Cardiac muscle cell (in vitro differentiated cells and primary cell): ENCODE measurements at regions not wholly inside any gene's neighbourhood (a gene's known extent, or its start where the extent isn't known, plus 50 kb on each side); places are given as distances from the start of the nearest gene placed in this dataset.
"Not testable (repeated sequence)": the region's sequence is repeated elsewhere in the genome, so short reads cannot be mapped to it uniquely, and the experiment has no call there.

ENCODE experiments used
- DNase-seq, 2 donors: peaks; one replicate each; pipeline versions ENCODE4 v3.0.0 to v3.0.0-alpha.2; 2010 to 2017; ENCODE audit warnings: low read depth in 1 of 2, low spot score in 1 of 2
- H3K27ac ChIP-seq: fragments of 200-600 bp; sonication (generic); 2 replicates; pipeline ENCODE4 v1.5.1; 2016
- H3K27me3 ChIP-seq: fragments of 200-600 bp; sonication (generic); 2 replicates; pipeline ENCODE4 v1.6.0; 2016; ENCODE audit warnings: control low read depth
- H3K36me3 ChIP-seq: fragments of 200-600 bp; sonication (generic); 2 replicates; pipeline ENCODE4 v1.5.1; 2016; ENCODE audit warnings: control low read depth
- H3K4me1 ChIP-seq: fragments of 200-600 bp; sonication (generic); 2 replicates; pipeline ENCODE4 v1.8.1; 2017; ENCODE audit warnings: low read depth, mild to moderate bottlenecking, mixed run types
- H3K4me3 ChIP-seq: fragments of 200-600 bp; sonication (generic); 2 replicates; pipeline ENCODE4 v1.5.1; 2016; ENCODE audit warnings: mild to moderate bottlenecking
- H3K9me3 ChIP-seq: fragments of 200-600 bp; sonication (generic); 2 replicates; pipeline ENCODE4 v1.5.1; 2017; ENCODE audit warnings: low read depth, mild to moderate bottlenecking, control low read depth
- CTCF ChIP-seq: IDR thresholded peaks from 2 replicates; pipeline ENCODE4 v1.5.1; 2012; ENCODE audit warnings: low read depth, mild to moderate bottlenecking, low read length

DNA sequence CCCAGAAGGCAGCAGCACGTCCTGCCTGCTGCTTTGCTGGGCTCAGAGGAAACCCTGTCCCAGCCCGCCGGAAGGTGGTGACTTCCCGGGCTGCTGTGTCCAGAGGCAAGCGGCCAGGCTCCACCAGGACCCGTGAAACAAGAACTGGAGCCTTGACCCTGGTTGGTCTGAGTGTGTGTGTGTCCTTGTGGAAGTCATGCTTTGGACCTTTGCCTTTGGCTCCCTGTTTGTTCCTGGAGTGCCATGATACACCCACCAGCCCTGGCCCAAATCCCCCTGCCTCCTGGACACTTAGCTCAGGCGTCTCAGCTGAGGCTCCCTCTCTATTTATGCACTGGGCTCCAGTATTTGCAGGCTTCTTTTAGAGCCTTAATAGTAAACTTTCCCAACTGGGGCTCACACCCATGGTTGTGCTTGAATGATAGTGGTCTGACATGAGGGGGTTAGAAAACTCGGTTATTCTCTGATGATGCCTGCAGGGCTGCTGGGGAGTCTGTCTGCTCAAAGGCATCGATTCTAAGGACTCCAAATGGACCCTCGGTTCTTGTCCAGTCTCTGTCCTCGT is 72.2 kb downstream of the C9orf50 start:
- Histone ChIP-seq H3K27ac (no peak overlapping the region), H3K36me3 (no peaks in the 10 kb centered on the region), H3K4me3 (no peak overlapping the region), H3K27me3 (no peaks in the 10 kb centered on the region), H3K9me3 (no peaks in the 10 kb centered on the region), H3K4me1 (no peaks in the 10 kb centered on the region)
- DNase-seq, result no peak
- TF ChIP-seq CTCF, result no peak

DNA sequence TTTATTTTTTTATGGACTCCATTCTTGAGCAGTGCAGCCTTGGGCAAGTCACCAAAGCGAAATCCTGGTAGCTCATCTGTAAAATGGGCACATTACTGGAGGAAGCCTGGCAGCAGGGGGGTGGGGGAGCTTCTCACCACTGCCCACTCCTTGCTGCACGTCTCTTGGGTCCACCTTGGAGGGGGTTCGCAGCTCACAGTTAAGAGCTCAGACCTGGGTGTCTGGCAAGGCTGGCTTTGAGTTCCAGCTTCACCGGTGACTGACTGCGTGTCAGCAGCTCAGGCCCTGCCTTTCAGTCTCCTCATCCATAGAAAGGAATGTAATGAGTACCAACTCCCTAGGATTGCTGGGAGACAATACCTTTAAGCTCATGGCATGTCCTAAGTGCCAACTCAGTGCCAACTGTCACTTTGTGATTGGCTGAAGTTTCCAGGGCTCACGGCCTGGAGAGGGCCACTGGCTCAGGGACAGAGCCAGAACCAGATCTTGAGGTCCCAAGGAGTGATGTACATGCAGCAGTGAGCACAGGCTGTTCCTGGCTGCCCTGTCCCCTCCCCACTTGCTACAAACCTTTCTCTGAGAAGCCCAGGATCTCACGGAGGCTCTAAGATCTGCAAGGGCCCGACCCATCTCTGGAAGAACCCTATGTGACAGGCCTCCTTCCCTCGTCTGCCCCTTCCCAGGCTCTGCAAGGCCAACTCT is 72.9 kb downstream of the C9orf50 start:
- no peak for TF ChIP-seq CTCF
- Histone ChIP-seq H3K27me3 (no peaks in the 10 kb centered on the region), H3K4me1 (no peaks in the 10 kb centered on the region), H3K36me3 (no peaks in the 10 kb centered on the region), H3K9me3 (no peaks in the 10 kb centered on the region), H3K27ac (no peak overlapping the region), H3K4me3 (no peak overlapping the region)
- DNase-seq, result no peak

DNA sequence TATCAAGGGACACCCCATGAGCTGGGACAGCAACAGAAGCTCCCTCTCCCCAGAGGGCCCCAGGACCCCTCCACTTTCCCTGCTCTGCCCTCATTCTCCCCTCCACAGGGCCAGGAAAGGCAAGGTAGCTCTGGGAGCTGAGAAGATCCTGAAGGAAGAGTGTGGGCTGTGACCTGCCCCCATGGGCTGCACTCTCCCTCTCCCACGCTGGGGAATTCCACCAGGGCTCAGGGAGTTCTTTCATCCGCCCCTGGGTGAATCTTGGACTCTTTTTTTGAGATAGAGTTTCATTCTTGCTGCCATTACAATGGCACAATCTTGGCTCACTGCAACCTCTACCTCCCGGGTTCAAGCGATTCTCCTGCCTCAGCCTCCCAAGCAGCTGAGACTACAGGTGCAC is 73.8 kb downstream of the C9orf50 start:
- no peak for DNase-seq
- H3K4me1 ChIP-seq, result no peaks in the 10 kb centered on the region
- no peaks in the 10 kb centered on the region for H3K36me3 ChIP-seq
- no peak overlapping the region for H3K4me3 ChIP-seq
- no peak overlapping the region for H3K27ac ChIP-seq
- no peak for TF ChIP-seq CTCF
- no peaks in the 10 kb centered on the region for H3K9me3 ChIP-seq
- H3K27me3 ChIP-seq, result no peaks in the 10 kb centered on the region

DNA sequence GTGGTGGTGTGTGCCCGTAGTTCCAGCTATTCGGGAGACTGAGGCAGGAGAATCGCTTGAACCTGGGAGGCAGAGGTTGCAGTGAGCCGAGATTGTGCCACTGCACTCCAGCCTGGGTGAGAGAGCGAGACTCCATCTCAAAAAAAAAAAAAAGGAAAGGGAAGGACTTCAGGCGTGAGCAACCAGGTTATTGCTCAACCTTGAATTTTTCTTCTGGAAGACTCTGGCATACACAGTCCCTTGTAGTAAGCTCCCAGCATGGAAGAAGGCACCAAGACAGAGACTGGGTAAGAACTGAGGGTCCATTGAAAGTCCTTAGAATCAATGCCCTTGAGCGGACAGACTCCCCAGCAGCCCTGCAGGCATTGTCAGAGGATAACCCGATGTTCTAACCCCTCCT is 75.0 kb downstream of the C9orf50 start:
- DNase-seq, result peak in 1 of 2 donors; percentile 49
- H3K4me1 ChIP-seq, H3K36me3 ChIP-seq, H3K27ac ChIP-seq, H3K9me3 ChIP-seq, H3K4me3 ChIP-seq, H3K27me3 ChIP-seq: not testable (repeated sequence)

DNA sequence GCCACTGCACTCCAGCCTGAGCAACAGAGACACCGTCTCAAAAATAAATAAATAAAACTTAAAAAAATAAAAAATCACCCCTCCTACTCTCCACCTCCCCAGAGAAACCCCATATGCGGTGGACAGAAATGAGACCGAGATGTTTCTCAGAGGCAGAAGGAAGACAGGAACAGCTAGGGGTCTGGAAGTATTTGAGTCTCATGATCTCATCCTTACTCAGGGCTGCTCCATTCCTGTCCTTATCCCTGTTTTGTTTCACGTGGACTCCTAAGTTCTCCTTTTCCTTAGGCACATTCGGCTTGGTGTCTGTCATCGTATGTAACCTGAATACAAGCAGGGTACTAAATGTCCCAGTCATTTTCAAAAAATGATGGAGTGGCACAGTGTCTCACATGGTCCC is 76.1 kb downstream of the C9orf50 start:
- no peak for TF ChIP-seq CTCF
- Histone ChIP-seq H3K9me3 (no peaks in the 10 kb centered on the region), H3K4me3 (no peak overlapping the region), H3K36me3 (no peaks in the 10 kb centered on the region), H3K27ac (no peak overlapping the region), H3K4me1 (no peaks in the 10 kb centered on the region), H3K27me3 (no peaks in the 10 kb centered on the region)
- peak in 1 of 2 donors; percentile 24 for DNase-seq

DNA sequence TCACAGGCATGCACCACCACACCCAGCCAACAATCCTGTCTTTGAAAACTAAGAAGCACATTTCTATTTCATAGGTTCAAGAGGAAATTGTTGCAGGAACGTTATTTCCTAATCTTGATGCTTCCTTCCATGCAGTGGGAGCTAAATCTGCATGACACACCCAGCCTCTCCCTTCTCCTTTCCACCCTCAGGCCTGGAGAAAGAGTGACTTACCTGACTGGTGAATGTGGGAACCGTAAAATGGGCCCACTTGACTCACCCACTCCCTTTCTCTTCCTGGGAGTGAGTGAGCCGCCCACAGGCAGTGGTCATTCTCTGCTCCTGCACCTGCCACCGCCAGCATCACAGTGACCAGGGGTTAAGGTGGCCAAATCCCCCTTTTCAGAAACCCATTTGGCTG is 78.2 kb downstream of the C9orf50 start:
- no peaks in the 10 kb centered on the region for H3K9me3 ChIP-seq
- no peak overlapping the region for H3K27ac ChIP-seq
- no peak for DNase-seq
- no peak for TF ChIP-seq CTCF
- H3K4me1 ChIP-seq, result no peaks in the 10 kb centered on the region
- H3K27me3 ChIP-seq, result no peaks in the 10 kb centered on the region
- H3K36me3 ChIP-seq, result no peaks in the 10 kb centered on the region
- no peak overlapping the region for H3K4me3 ChIP-seq
